Kidney (tissue), 13 donors: ENCODE measurements at regions not wholly inside any gene's neighbourhood (a gene's known extent, or its start where the extent isn't known, plus 50 kb on each side); places are given as distances from the start of the nearest gene placed in this dataset.

Experiments
- DNase-seq, 5 donors: peaks; one replicate each; pipeline ENCODE4 v3.0.0-alpha.2; 2013 to 2020
- FAIRE-seq: peaks from 2 replicates; lab custom pipeline; 2012; peaks lifted over from hg19 to GRCh38; lab: Jason Lieb, UNC
- H3K27ac ChIP-seq, 2 donors: one replicate each; pipeline ENCODE4 v1.7.0; 2013; ENCODE audit warnings: low read depth in 2 of 2, low read length in 2 of 2, inconsistent platforms in 1 of 2
- H3K27me3 ChIP-seq: one replicate; pipeline ENCODE4 v1.7.1; 2013; ENCODE audit warnings: low read length, inconsistent platforms; ENCODE audit not compliant: control insufficient read depth, insufficient read depth
- H3K36me3 ChIP-seq, 3 donors: one replicate each; pipeline versions ENCODE4 v1.7.0 to v1.7.1; 2013; ENCODE audit warnings: low read length in 3 of 3, control low read depth in 1 of 3, inconsistent platforms in 1 of 3; ENCODE audit not compliant: insufficient read depth in 3 of 3, control insufficient read depth in 2 of 3
- H3K4me1 ChIP-seq, 3 donors: one replicate each; pipeline versions ENCODE4 v1.7.0 to v1.7.1; 2013; ENCODE audit warnings: low read length in 3 of 3, inconsistent platforms in 1 of 3, low read depth in 1 of 3; ENCODE audit not compliant: control insufficient read depth in 2 of 3, insufficient read depth in 2 of 3
- H3K4me3 ChIP-seq, 3 donors: one replicate each; pipeline versions ENCODE4 v1.7.0 to v1.8.1; 2013; ENCODE audit warnings: low read length in 3 of 3, control low read depth in 1 of 3, inconsistent platforms in 1 of 3
- H3K9ac ChIP-seq, 3 donors: one replicate each; pipeline versions ENCODE4 v1.7.0 to v1.7.1; 2013; ENCODE audit warnings: low read length in 3 of 3, control low read depth in 1 of 3, inconsistent platforms in 1 of 3
- H3K9me3 ChIP-seq, 3 donors: one replicate each; pipeline versions ENCODE4 v1.7.0 to v1.7.1; 2013; ENCODE audit warnings: low read length in 3 of 3, control low read depth in 1 of 3, inconsistent platforms in 1 of 3; ENCODE audit not compliant: control insufficient read depth in 2 of 3, insufficient read depth in 1 of 3
- intact Hi-C: fragments of 100-400 bp; cut with DNase I; formaldehyde crosslinking; loops from one replicate; pipeline ENCODE4 v1.11.1; 2022
- TF ChIP-seq, protein P1 (sequence below): IDR thresholded peaks from 3 replicates; pipeline ENCODE4 v1.5.1; 2012; ENCODE audit warnings: mild to moderate bottlenecking, moderate library complexity, borderline replicate concordance; ENCODE audit not compliant: insufficient read depth; ENCODE audit errors: extremely low read depth
- donor health status: control.
- donor health status: control.
- donor health status: control.
- donor health status: control.
- donor health status: control.
- donor health status: DM: yes; HTN: yes; CAD: no.
- donor health status: Normal renal cell carcinoma (clear cell type).

DNA sequence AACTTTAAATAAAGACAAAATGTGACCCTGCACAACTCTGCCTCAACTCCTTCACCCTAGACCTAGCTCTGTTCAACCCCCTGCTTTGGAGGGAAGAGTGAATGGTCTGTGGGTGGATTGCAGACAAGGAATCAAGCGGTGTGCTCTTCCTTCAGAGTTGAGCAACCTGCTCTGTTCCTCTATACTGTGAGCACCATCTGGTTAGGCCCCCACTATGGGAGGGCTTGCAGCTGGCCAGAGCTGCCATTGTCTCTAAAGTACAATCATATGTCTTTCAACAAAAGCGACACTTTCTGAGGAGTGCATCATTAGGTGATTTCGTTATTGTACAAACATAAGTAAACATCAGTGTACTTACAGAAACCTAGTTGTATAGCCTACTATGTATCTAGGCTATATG is 406.1 kb upstream of the MARCKS start:
- Histone ChIP-seq H3K27ac (no peak overlapping the region), H3K4me1 (no peaks in the 10 kb centered on the region), H3K9me3 (no peaks in the 10 kb centered on the region), H3K27me3 (no peaks in the 10 kb centered on the region), H3K4me3 (no peak overlapping the region), H3K36me3 (no peaks in the 10 kb centered on the region), H3K9ac (no peak overlapping the region)
- no peak for FAIRE-seq
- no peak for DNase-seq
- TF ChIP-seq, protein P1, sequence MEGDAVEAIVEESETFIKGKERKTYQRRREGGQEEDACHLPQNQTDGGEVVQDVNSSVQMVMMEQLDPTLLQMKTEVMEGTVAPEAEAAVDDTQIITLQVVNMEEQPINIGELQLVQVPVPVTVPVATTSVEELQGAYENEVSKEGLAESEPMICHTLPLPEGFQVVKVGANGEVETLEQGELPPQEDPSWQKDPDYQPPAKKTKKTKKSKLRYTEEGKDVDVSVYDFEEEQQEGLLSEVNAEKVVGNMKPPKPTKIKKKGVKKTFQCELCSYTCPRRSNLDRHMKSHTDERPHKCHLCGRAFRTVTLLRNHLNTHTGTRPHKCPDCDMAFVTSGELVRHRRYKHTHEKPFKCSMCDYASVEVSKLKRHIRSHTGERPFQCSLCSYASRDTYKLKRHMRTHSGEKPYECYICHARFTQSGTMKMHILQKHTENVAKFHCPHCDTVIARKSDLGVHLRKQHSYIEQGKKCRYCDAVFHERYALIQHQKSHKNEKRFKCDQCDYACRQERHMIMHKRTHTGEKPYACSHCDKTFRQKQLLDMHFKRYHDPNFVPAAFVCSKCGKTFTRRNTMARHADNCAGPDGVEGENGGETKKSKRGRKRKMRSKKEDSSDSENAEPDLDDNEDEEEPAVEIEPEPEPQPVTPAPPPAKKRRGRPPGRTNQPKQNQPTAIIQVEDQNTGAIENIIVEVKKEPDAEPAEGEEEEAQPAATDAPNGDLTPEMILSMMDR: no peak
- intact Hi-C loops: no loop called here

DNA sequence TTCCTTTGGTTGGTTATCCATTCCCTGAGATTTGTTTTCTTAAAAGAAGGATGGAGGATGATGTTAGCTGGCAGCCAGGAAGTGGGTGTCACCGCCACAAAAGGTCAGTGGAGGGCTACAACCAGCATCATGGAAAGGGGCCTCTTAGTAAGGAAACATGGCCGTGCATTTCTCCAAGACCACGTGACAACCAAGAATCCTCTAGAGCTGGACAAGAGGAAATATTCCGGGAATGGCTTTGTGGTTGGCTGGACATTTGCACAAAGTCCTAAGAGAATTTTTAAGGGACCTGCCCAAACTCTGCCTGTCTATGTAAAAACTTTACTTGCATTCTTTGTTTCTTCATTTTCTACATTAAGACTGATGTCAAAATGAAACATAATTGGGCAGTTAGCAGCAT is 399.9 kb upstream of the MARCKS start:
- Histone ChIP-seq H3K36me3 (no peaks in the 10 kb centered on the region), H3K9me3 (no peaks in the 10 kb centered on the region), H3K27ac (no peak overlapping the region), H3K4me1 (no peaks in the 10 kb centered on the region), H3K9ac (no peak overlapping the region), H3K27me3 (no peaks in the 10 kb centered on the region), H3K4me3 (no peak overlapping the region)
- TF ChIP-seq, protein P1: no peak
- intact Hi-C loops: no loop called here
- FAIRE-seq (no peak), DNase-seq (peak in 2 of 5 donors; percentile 24 to 81)

DNA sequence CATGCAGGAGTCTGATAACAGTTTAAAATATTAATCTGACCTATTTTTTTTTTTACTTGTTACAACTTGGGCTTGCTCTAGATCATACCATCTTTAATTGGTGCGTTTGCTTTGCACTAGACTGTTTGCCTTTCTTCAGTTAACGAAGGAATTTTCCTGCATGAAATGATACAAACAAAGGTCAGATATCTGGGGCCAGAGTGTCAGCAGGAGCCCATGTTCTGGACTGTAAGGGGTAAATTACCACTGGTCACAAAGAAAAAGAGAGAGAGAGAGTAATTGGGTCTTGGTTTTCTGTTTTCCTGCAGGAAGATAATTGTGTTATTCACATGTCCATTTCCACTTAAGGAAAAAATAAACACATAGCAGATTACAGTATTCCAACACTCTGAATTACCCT is 399.4 kb upstream of the MARCKS start:
- Histone ChIP-seq H3K27ac (no peak overlapping the region), H3K9ac (no peak overlapping the region), H3K4me3 (no peak overlapping the region), H3K9me3 (no peaks in the 10 kb centered on the region), H3K4me1 (no peaks in the 10 kb centered on the region), H3K27me3 (no peaks in the 10 kb centered on the region), H3K36me3 (no peaks in the 10 kb centered on the region)
- intact Hi-C loops: no loop called here
- TF ChIP-seq, protein P1: no peak
- DNase-seq: no peak
- no peak for FAIRE-seq

DNA sequence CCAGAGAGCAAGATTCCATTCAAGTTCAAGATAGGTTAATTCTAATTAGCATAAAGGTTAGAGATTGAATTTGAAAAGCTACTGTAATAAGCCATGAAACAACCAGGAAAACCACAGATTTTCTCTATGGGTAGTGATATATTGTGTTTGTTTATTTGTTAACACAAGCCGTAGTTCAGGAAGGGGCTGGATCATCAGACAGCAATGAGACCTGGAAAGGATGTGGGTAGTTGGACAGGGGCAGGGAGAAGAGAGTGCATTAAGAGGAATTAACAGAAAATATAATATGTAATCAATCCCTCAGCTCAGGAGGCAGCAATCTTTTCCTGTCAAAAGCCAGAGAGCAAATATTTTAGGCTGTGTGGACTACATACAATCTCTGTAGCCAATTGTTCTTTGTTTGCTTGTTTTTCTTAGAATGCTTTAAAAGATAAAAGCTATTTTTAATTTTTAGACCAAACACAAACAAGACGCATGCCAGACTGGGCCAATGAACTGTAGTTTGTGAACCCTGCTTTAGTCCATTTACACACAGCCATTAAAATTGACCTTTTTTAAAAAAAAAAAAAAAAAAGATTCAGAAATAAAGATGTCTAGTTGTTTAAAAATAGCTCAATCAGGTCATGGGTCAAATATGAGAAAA is 398.7 kb upstream of the MARCKS start:
- H3K27ac ChIP-seq: no peak overlapping the region
- no peaks in the 10 kb centered on the region for H3K9me3 ChIP-seq
- DNase-seq (peak in 2 of 5 donors; percentile 31 to 74), FAIRE-seq (no peak)
- TF ChIP-seq, protein P1: no peak
- H3K27me3 ChIP-seq: no peaks in the 10 kb centered on the region
- H3K4me1 ChIP-seq: no peaks in the 10 kb centered on the region
- no peak overlapping the region for H3K9ac ChIP-seq
- intact Hi-C loops: no loop called here
- no peaks in the 10 kb centered on the region for H3K36me3 ChIP-seq
- H3K4me3 ChIP-seq: no peak overlapping the region
